ENCODE measurements at regions not wholly inside any gene's neighbourhood (a gene's known extent, or its start where the extent isn't known, plus 50 kb on each side); places are given as distances from the start of the nearest gene placed in this dataset.

GRCh38 chr13:76025392-76025791 is 389.3 kb downstream of the LMO7 start:
- no peak for DNase-seq (ENCODE audit: low read depth)

GRCh38 chr13:76024151-76024550 is 388.0 kb downstream of the LMO7 start:
- TF ChIP-seq, protein P1, sequence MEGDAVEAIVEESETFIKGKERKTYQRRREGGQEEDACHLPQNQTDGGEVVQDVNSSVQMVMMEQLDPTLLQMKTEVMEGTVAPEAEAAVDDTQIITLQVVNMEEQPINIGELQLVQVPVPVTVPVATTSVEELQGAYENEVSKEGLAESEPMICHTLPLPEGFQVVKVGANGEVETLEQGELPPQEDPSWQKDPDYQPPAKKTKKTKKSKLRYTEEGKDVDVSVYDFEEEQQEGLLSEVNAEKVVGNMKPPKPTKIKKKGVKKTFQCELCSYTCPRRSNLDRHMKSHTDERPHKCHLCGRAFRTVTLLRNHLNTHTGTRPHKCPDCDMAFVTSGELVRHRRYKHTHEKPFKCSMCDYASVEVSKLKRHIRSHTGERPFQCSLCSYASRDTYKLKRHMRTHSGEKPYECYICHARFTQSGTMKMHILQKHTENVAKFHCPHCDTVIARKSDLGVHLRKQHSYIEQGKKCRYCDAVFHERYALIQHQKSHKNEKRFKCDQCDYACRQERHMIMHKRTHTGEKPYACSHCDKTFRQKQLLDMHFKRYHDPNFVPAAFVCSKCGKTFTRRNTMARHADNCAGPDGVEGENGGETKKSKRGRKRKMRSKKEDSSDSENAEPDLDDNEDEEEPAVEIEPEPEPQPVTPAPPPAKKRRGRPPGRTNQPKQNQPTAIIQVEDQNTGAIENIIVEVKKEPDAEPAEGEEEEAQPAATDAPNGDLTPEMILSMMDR (IDR thresholded peaks at IDR 0.05; ENCODE audit: insufficient read depth, low read depth, low read length), result no peak
- no peak overlapping the region for H3K4me3 ChIP-seq (ENCODE audit: low read depth, low read length)
- no peak for DNase-seq (ENCODE audit: low read depth)

More at GRCh38 chr13:76025392-76025791, 389.3 kb downstream of the LMO7 start:
- no peak overlapping the region for H3K4me3 ChIP-seq (ENCODE audit: low read depth, low read length)
- TF ChIP-seq, protein P1 (IDR thresholded peaks at IDR 0.05; ENCODE audit: insufficient read depth, low read depth, low read length), result no peak

DNA sequence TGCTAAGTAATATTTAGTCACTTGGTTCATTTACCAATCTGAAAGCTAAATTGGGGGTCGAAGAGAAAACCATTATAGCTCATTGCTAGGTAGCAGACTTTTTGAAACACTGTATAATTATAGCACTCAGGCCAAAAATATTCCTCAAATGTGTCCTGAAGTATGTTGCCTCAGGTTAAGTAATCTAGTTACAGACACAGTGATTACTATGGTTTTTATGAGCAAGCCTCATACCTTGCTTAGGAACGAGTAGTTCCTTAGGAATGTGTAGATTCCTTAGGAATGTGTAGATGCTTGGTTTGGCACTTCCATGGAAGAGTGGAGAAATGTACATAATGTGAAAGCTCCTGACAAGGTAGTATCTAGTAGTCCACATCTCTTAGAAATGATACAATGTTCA is 387.5 kb downstream of the LMO7 start:
- TF ChIP-seq, protein P1 (IDR thresholded peaks at IDR 0.05; ENCODE audit: insufficient read depth, low read depth, low read length), result no peak
- DNase-seq (ENCODE audit: low read depth), result no peak
- H3K4me3 ChIP-seq (ENCODE audit: low read depth, low read length), result no peak overlapping the region

- TF ChIP-seq, protein P1 (IDR thresholded peaks at IDR 0.05; ENCODE audit: insufficient read depth, low read depth, low read length), result no peak
- no peak for DNase-seq (ENCODE audit: low read depth)
- H3K4me3 ChIP-seq (ENCODE audit: low read depth, low read length), result no peak overlapping the region
Measured at GRCh38 chr13:76020421-76020955, 384.4 kb downstream of the LMO7 start.

- TF ChIP-seq, protein P1 (IDR thresholded peaks at IDR 0.05; ENCODE audit: insufficient read depth, low read depth, low read length), result peak; percentile 50
- no peak overlapping the region for H3K4me3 ChIP-seq (ENCODE audit: low read depth, low read length)
- DNase-seq (ENCODE audit: low read depth), result peak; percentile 12
Measured at GRCh38 chr13:76019421-76020044, 383.4 kb downstream of the LMO7 start.

DNA sequence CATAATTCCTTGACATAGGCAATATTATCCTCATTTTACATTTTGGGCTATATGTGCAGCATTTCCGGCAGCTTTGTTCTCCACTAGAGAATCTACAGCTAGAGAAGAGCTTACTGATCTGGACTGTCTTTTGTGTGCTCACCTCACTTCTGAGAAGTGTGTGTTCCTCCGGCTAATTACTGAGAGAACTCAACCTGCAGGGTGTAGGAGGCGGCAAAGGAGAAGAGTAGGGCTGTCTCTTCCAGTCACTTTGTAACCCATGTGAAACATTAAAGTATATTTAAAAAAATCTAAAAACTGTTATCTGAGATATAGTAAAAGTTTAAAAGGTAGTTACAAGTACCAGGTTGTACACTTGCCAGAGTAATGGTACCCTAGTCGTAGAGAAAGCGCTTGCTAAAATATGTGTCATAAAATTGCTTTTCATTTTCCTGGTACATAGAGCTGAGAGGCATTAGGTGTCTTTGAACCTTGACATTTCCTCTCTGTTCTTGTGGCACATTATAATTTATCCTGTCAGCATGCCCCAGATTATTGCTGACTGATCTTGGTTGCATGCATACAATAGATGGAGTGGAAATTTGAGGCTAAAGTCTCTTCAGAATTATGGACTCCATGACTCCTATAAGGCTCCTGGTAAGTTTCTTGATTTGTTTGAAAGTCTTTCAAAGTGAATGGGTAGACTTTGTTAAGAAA is 381.9 kb downstream of the LMO7 start:
- TF ChIP-seq, protein P1 (IDR thresholded peaks at IDR 0.05; ENCODE audit: insufficient read depth, low read depth, low read length), result no peak
- no peak overlapping the region for H3K4me3 ChIP-seq (ENCODE audit: low read depth, low read length)
- no peak for DNase-seq (ENCODE audit: low read depth)
